Activated naive CD4-positive, alpha-beta T cell treated with anti-CD3 and anti-CD28 coated beads, Interleukin-2, amount 10 ng/mL, durations not matched to agents 7 days and 5 days (primary cell): ENCODE measurements at regions not wholly inside any gene's neighbourhood (a gene's known extent, or its start where the extent isn't known, plus 50 kb on each side); places are given as distances from the start of the nearest gene placed in this dataset.

ENCODE experiments used
- CTCF ChIA-PET: fragments of 350-600 bp; sonication (Branson Sonifier 250); formaldehyde crosslinking; loops from one replicate; lab custom pipeline; 2021; ENCODE audit warnings: antibody characterized with exemption; lab: Charles Lee
- DNase-seq: peaks from one replicate; pipeline ENCODE4 v3.0.0-alpha.2; 2020
- H3K27ac Mint-ChIP-seq: one replicate; pipeline ENCODE4 v1.8.0; 2021; ENCODE audit warnings: mild to moderate bottlenecking, moderate library complexity, mixed read lengths
- H3K27me3 Mint-ChIP-seq: one replicate; pipeline ENCODE4 v1.8.0; 2021; ENCODE audit warnings: mild to moderate bottlenecking, mixed read lengths
- H3K36me3 Mint-ChIP-seq: one replicate; pipeline ENCODE4 v1.8.0; 2021; ENCODE audit warnings: mixed read lengths
- H3K4me1 Mint-ChIP-seq: one replicate; pipeline ENCODE4 v1.8.0; 2021; ENCODE audit warnings: mixed read lengths
- H3K4me3 Mint-ChIP-seq: one replicate; pipeline ENCODE4 v1.8.0; 2021; ENCODE audit warnings: mild to moderate bottlenecking, moderate library complexity, mixed read lengths
- H3K9me3 Mint-ChIP-seq: one replicate; pipeline ENCODE4 v1.8.0; 2021; ENCODE audit warnings: mixed read lengths

- CTCF ChIA-PET, result no interaction called here
- H3K4me3 Mint-ChIP-seq, result no peak overlapping the region
- H3K27me3 Mint-ChIP-seq, result no peaks in the 10 kb centered on the region
- no peaks in the 10 kb centered on the region for H3K4me1 Mint-ChIP-seq
- H3K36me3 Mint-ChIP-seq, result no peaks in the 10 kb centered on the region
- H3K27ac Mint-ChIP-seq, result no peak overlapping the region
- peaks cover 11% of the 10 kb centered on the region for H3K9me3 Mint-ChIP-seq
- DNase-seq, result no peak
These were observed 104.4 kb upstream of the FLRT2 start for GRCh38 chr14:85425507-85425906.

GRCh38 chr14:85426068-85426935 lies 103.6 kb upstream of the FLRT2 start:
- Mint-ChIP-seq H3K9me3 (peaks cover 11% of the 10 kb centered on the region), H3K4me3 (no peak overlapping the region), H3K27ac (no peak overlapping the region), H3K4me1 (no peaks in the 10 kb centered on the region), H3K36me3 (no peaks in the 10 kb centered on the region), H3K27me3 (no peaks in the 10 kb centered on the region)
- DNase-seq, result no peak
- CTCF ChIA-PET, result no interaction called here

GRCh38 chr14:85428926-85429325 lies 101.0 kb upstream of the FLRT2 start:
- H3K4me1 Mint-ChIP-seq, result no peaks in the 10 kb centered on the region
- H3K36me3 Mint-ChIP-seq, result no peaks in the 10 kb centered on the region
- no peak overlapping the region for H3K27ac Mint-ChIP-seq
- CTCF ChIA-PET, result no interaction called here
- DNase-seq, result no peak
- H3K27me3 Mint-ChIP-seq, result no peaks in the 10 kb centered on the region
- H3K9me3 Mint-ChIP-seq, result peaks cover 10% of the 10 kb centered on the region
- no peak overlapping the region for H3K4me3 Mint-ChIP-seq

- Mint-ChIP-seq H3K9me3 (peaks cover 7% of the 10 kb centered on the region), H3K36me3 (no peaks in the 10 kb centered on the region), H3K27me3 (no peaks in the 10 kb centered on the region), H3K27ac (no peak overlapping the region), H3K4me1 (no peaks in the 10 kb centered on the region), H3K4me3 (no peak overlapping the region)
- DNase-seq, result no peak
- CTCF ChIA-PET, result no interaction called here
These were observed 92.8 kb upstream of the FLRT2 start for GRCh38 chr14:85437148-85437547.

- Mint-ChIP-seq H3K27ac (no peak overlapping the region), H3K36me3 (no peaks in the 10 kb centered on the region), H3K9me3 (peaks cover 5% of the 10 kb centered on the region), H3K27me3 (no peaks in the 10 kb centered on the region), H3K4me1 (no peaks in the 10 kb centered on the region), H3K4me3 (no peak overlapping the region)
- CTCF ChIA-PET, result no interaction called here
- DNase-seq, result no peak
These were observed 91.9 kb upstream of the FLRT2 start for GRCh38 chr14:85438001-85438400.

- H3K27ac Mint-ChIP-seq, result no peak overlapping the region
- H3K36me3 Mint-ChIP-seq, result no peaks in the 10 kb centered on the region
- H3K4me1 Mint-ChIP-seq, result no peaks in the 10 kb centered on the region
- H3K9me3 Mint-ChIP-seq, result peaks cover 5% of the 10 kb centered on the region
- H3K27me3 Mint-ChIP-seq, result no peaks in the 10 kb centered on the region
- CTCF ChIA-PET, result no interaction called here
- H3K4me3 Mint-ChIP-seq, result no peak overlapping the region
- no peak for DNase-seq
These were observed 91.4 kb upstream of the FLRT2 start for GRCh38 chr14:85438481-85438942.

- H3K9me3 Mint-ChIP-seq, result peaks cover 6% of the 10 kb centered on the region
- H3K27ac Mint-ChIP-seq, result no peak overlapping the region
- no peak for DNase-seq
- no peak overlapping the region for H3K4me3 Mint-ChIP-seq
- H3K4me1 Mint-ChIP-seq, result no peaks in the 10 kb centered on the region
- H3K27me3 Mint-ChIP-seq, result no peaks in the 10 kb centered on the region
- CTCF ChIA-PET, result no interaction called here
- H3K36me3 Mint-ChIP-seq, result no peaks in the 10 kb centered on the region
These were observed 90.1 kb upstream of the FLRT2 start for GRCh38 chr14:85439696-85440328.

GRCh38 chr14:85441909-85442643 lies 87.9 kb upstream of the FLRT2 start:
- no peaks in the 10 kb centered on the region for H3K27me3 Mint-ChIP-seq
- peaks cover 11% of the 10 kb centered on the region for H3K9me3 Mint-ChIP-seq
- CTCF ChIA-PET, result no interaction called here
- no peaks in the 10 kb centered on the region for H3K36me3 Mint-ChIP-seq
- H3K27ac Mint-ChIP-seq, result no peak overlapping the region
- H3K4me3 Mint-ChIP-seq, result no peak overlapping the region
- DNase-seq, result no peak
- no peaks in the 10 kb centered on the region for H3K4me1 Mint-ChIP-seq

- no peaks in the 10 kb centered on the region for H3K27me3 Mint-ChIP-seq
- no peaks in the 10 kb centered on the region for H3K36me3 Mint-ChIP-seq
- no peaks in the 10 kb centered on the region for H3K4me1 Mint-ChIP-seq
- peaks cover 12% of the 10 kb centered on the region for H3K9me3 Mint-ChIP-seq
- DNase-seq, result no peak
- no peak overlapping the region for H3K4me3 Mint-ChIP-seq
- CTCF ChIA-PET, result no interaction called here
- H3K27ac Mint-ChIP-seq, result no peak overlapping the region
These were observed 86.9 kb upstream of the FLRT2 start for GRCh38 chr14:85442996-85443395.

- no peak for DNase-seq
- Mint-ChIP-seq H3K27ac (no peak overlapping the region), H3K36me3 (no peaks in the 10 kb centered on the region), H3K9me3 (peaks cover 9% of the 10 kb centered on the region), H3K4me1 (no peaks in the 10 kb centered on the region), H3K4me3 (no peak overlapping the region), H3K27me3 (no peaks in the 10 kb centered on the region)
- CTCF ChIA-PET, result no interaction called here
These were observed 85.3 kb upstream of the FLRT2 start for GRCh38 chr14:85444635-85445034.

- CTCF ChIA-PET, result no interaction called here
- DNase-seq, result no peak
- H3K27me3 Mint-ChIP-seq, result no peaks in the 10 kb centered on the region
These were observed 84.7 kb upstream of the FLRT2 start for GRCh38 chr14:85445151-85445795.

GRCh38 chr14:85447883-85448282 lies 82.1 kb upstream of the FLRT2 start:
- H3K27ac Mint-ChIP-seq, result no peak overlapping the region
- no peaks in the 10 kb centered on the region for H3K4me1 Mint-ChIP-seq
- DNase-seq, result no peak
- H3K9me3 Mint-ChIP-seq, result peaks cover 16% of the 10 kb centered on the region
- no peaks in the 10 kb centered on the region for H3K36me3 Mint-ChIP-seq
- CTCF ChIA-PET, result no interaction called here
- H3K27me3 Mint-ChIP-seq, result no peaks in the 10 kb centered on the region
- H3K4me3 Mint-ChIP-seq, result no peak overlapping the region

More at GRCh38 chr14:85445151-85445795, 84.7 kb upstream of the FLRT2 start:
- H3K27ac Mint-ChIP-seq, result no peak overlapping the region
- peaks cover 12% of the 10 kb centered on the region for H3K9me3 Mint-ChIP-seq
- no peak overlapping the region for H3K4me3 Mint-ChIP-seq
- no peaks in the 10 kb centered on the region for H3K4me1 Mint-ChIP-seq
- H3K36me3 Mint-ChIP-seq, result no peaks in the 10 kb centered on the region

- CTCF ChIA-PET, result no interaction called here
- DNase-seq, result no peak
- H3K4me1 Mint-ChIP-seq, result no peaks in the 10 kb centered on the region
- no peaks in the 10 kb centered on the region for H3K27me3 Mint-ChIP-seq
- H3K9me3 Mint-ChIP-seq, result peaks cover 10% of the 10 kb centered on the region
- H3K4me3 Mint-ChIP-seq, result no peak overlapping the region
- no peaks in the 10 kb centered on the region for H3K36me3 Mint-ChIP-seq
- no peak overlapping the region for H3K27ac Mint-ChIP-seq
These were observed 78.5 kb upstream of the FLRT2 start for GRCh38 chr14:85451421-85451820.
